H9 (cell line): ENCODE measurements at regions not wholly inside any gene's neighbourhood (a gene's known extent, or its start where the extent isn't known, plus 50 kb on each side); places are given as distances from the start of the nearest gene placed in this dataset.

Experiments
- DNase-seq: peaks from one replicate; pipeline ENCODE4 v3.0.0-alpha.2; 2017
- H2AFZ ChIP-seq: one replicate; pipeline ENCODE4 v1.6.1; 2013; ENCODE audit warnings: mild to moderate bottlenecking, low read length, control low read depth, moderate library complexity
- H2AK5ac ChIP-seq: 2 replicates; pipeline ENCODE4 v1.6.1; 2013; ENCODE audit warnings: low read length, control low read depth, mixed read lengths; ENCODE audit not compliant: insufficient read length
- H2BK120ac ChIP-seq: one replicate; pipeline ENCODE4 v1.6.1; 2013; ENCODE audit warnings: low read depth, mild to moderate bottlenecking, low read length, control low read depth, inconsistent platforms; ENCODE audit not compliant: poor library complexity, severe bottlenecking
- H2BK12ac ChIP-seq: 2 replicates; pipeline ENCODE4 v1.6.1; 2013; ENCODE audit warnings: low read length, control low read depth, mixed read lengths, low read depth; ENCODE audit not compliant: insufficient read length
- H2BK15ac ChIP-seq: 2 replicates; pipeline ENCODE4 v1.6.1; 2013; ENCODE audit warnings: low read depth, low read length, control low read depth
- H2BK20ac ChIP-seq: one replicate; pipeline ENCODE4 v1.6.1; 2013; ENCODE audit warnings: low read depth, mild to moderate bottlenecking, low read length, control low read depth, inconsistent platforms; ENCODE audit not compliant: poor library complexity, severe bottlenecking
- H2BK5ac ChIP-seq: 2 replicates; pipeline ENCODE4 v1.6.1; 2013; ENCODE audit warnings: low read length, control low read depth, mixed read lengths; ENCODE audit not compliant: insufficient read length
- H3K14ac ChIP-seq: 2 replicates; pipeline ENCODE4 v1.6.1; 2013; ENCODE audit warnings: low read length, control low read depth; ENCODE audit not compliant: insufficient read depth
- H3K18ac ChIP-seq: 2 replicates; pipeline ENCODE4 v1.6.1; 2013; ENCODE audit warnings: low read depth, mild to moderate bottlenecking, mixed read lengths, low read length, control low read depth; ENCODE audit not compliant: insufficient read length
- H3K23ac ChIP-seq: 2 replicates; pipeline ENCODE4 v1.6.1; 2013; ENCODE audit warnings: low read length, control low read depth, mixed read lengths, low read depth; ENCODE audit not compliant: insufficient read length
- H3K23me2 ChIP-seq: 2 replicates; pipeline ENCODE4 v1.6.1; 2013; ENCODE audit warnings: low read depth, mild to moderate bottlenecking, mixed read lengths, low read length, control low read depth; ENCODE audit not compliant: insufficient read length, poor library complexity, severe bottlenecking
- H3K27ac ChIP-seq: 2 replicates; pipeline ENCODE4 v1.5.1; 2013; ENCODE audit warnings: low read length, control low read depth, mixed read lengths, low read depth; ENCODE audit not compliant: insufficient read length
- H3K27me3 ChIP-seq: 2 replicates; pipeline ENCODE4 v1.6.1; 2013; ENCODE audit warnings: low read length, control low read depth, inconsistent platforms; ENCODE audit not compliant: insufficient read depth
- H3K4ac ChIP-seq: 2 replicates; pipeline ENCODE4 v1.6.1; 2013; ENCODE audit warnings: low read depth, mild to moderate bottlenecking, control low read depth, inconsistent platforms, low read length, moderate library complexity
- H3K4me1 ChIP-seq: 2 replicates; pipeline ENCODE4 v1.6.1; 2013; ENCODE audit warnings: low read length, control low read depth, inconsistent platforms; ENCODE audit not compliant: insufficient read depth
- H3K4me2 ChIP-seq: 2 replicates; pipeline ENCODE4 v1.6.1; 2013; ENCODE audit warnings: low read length, control low read depth, mixed read lengths; ENCODE audit not compliant: insufficient read length, insufficient read depth
- H3K56ac ChIP-seq: 2 replicates; pipeline ENCODE4 v1.6.1; 2013; ENCODE audit warnings: low read depth, mild to moderate bottlenecking, mixed read lengths, low read length, control low read depth; ENCODE audit not compliant: insufficient read length
- H3K79me1 ChIP-seq: 2 replicates; pipeline ENCODE4 v1.6.1; 2013; ENCODE audit warnings: low read depth, mild to moderate bottlenecking, moderate library complexity, low read length, control low read depth, inconsistent platforms; ENCODE audit not compliant: insufficient read depth, poor library complexity, severe bottlenecking
- H3K79me2 ChIP-seq: 2 replicates; pipeline ENCODE4 v1.6.1; 2013; ENCODE audit warnings: low read length, control low read depth, inconsistent platforms; ENCODE audit not compliant: insufficient read depth
- H3K9ac ChIP-seq: 2 replicates; pipeline ENCODE4 v1.6.1; 2013; ENCODE audit warnings: low read length, control low read depth, mixed read lengths; ENCODE audit not compliant: insufficient read length; ENCODE audit errors: extremely low read depth
- H3K9me3 ChIP-seq: one replicate; pipeline ENCODE4 v1.6.1; 2013; ENCODE audit warnings: low read depth, low read length, inconsistent platforms; ENCODE audit not compliant: control insufficient read depth
- H3T11ph ChIP-seq: one replicate; pipeline ENCODE4 v1.6.1; 2013; ENCODE audit warnings: mild to moderate bottlenecking, low read length, control low read depth, inconsistent platforms
- H4K20me1 ChIP-seq: one replicate; pipeline ENCODE4 v1.6.1; 2013; ENCODE audit not compliant: control insufficient read depth, insufficient read length, insufficient read depth
- H4K5ac ChIP-seq: 2 replicates; pipeline ENCODE4 v1.6.1; 2013; ENCODE audit warnings: low read depth, mild to moderate bottlenecking, mixed read lengths, low read length, control low read depth; ENCODE audit not compliant: insufficient read length
- H4K8ac ChIP-seq: replicated peaks from 2 replicates; pipeline ENCODE4 v1.6.1; 2013; ENCODE audit warnings: low read length, control low read depth, mixed read lengths, low read depth; ENCODE audit not compliant: insufficient read length
- H4K91ac ChIP-seq: 2 replicates; pipeline ENCODE4 v1.6.1; 2013; ENCODE audit warnings: low read depth, mild to moderate bottlenecking, moderate library complexity, mixed read lengths, low read length, control low read depth; ENCODE audit not compliant: insufficient read length
- H3K27ac Mint-ChIP-seq, 3 experiments: 2 replicates in 2 of 3; 3 replicates in 1 of 3; pipeline ENCODE4 v1.8.0; 2020 to 2021; ENCODE audit warnings: mixed read lengths in 3 of 3, mild to moderate bottlenecking in 1 of 3, moderate library complexity in 1 of 3
- H3K27me3 Mint-ChIP-seq: 2 replicates; pipeline ENCODE4 v1.8.0; 2021; ENCODE audit warnings: low read depth, mild to moderate bottlenecking, moderate library complexity, mixed read lengths
- H3K36me3 Mint-ChIP-seq, 3 experiments: 2 replicates in 2 of 3; 3 replicates in 1 of 3; pipeline ENCODE4 v1.8.0; 2020 to 2021; ENCODE audit warnings: low read depth in 3 of 3, mixed read lengths in 3 of 3; ENCODE audit not compliant: insufficient read depth in 1 of 3
- H3K4me1 Mint-ChIP-seq, 2 experiments: 2 replicates each; pipeline ENCODE4 v1.8.0; 2020; ENCODE audit warnings: mixed read lengths in 2 of 2
- H3K4me3 Mint-ChIP-seq, 2 experiments: 2 replicates in 1 of 2; 3 replicates in 1 of 2; pipeline ENCODE4 v1.8.0; 2020 to 2021; ENCODE audit warnings: mild to moderate bottlenecking in 2 of 2, mixed read lengths in 2 of 2, moderate library complexity in 1 of 2
- H3K9me3 Mint-ChIP-seq, 2 experiments: 2 replicates in 1 of 2; 3 replicates in 1 of 2; pipeline ENCODE4 v1.8.0; 2020; ENCODE audit warnings: mild to moderate bottlenecking in 2 of 2, mixed read lengths in 2 of 2, moderate library complexity in 1 of 2
- WGBS: extraction: QIAGEN DNeasy Blood & Tissue Kit; methylation state at CpG from one replicate; pipeline ENCODE4 v1.1.7; 2013; ENCODE audit warnings: missing lambda C conversion rate, low lambda C conversion rate, mixed read lengths; ENCODE audit not compliant: insufficient read length; ENCODE audit errors: extremely low coverage; 5-methylcytosine and 5-hydroxymethylcytosine counted together
- TF ChIP-seq, protein P1 (sequence below): fragments of 200-600 bp; sonication (generic); conservative IDR thresholded peaks from 3 replicates; pipeline ENCODE4 v1.8.0; 2021; ENCODE audit warnings: antibody characterized with exemption, mild to moderate bottlenecking

DNA sequence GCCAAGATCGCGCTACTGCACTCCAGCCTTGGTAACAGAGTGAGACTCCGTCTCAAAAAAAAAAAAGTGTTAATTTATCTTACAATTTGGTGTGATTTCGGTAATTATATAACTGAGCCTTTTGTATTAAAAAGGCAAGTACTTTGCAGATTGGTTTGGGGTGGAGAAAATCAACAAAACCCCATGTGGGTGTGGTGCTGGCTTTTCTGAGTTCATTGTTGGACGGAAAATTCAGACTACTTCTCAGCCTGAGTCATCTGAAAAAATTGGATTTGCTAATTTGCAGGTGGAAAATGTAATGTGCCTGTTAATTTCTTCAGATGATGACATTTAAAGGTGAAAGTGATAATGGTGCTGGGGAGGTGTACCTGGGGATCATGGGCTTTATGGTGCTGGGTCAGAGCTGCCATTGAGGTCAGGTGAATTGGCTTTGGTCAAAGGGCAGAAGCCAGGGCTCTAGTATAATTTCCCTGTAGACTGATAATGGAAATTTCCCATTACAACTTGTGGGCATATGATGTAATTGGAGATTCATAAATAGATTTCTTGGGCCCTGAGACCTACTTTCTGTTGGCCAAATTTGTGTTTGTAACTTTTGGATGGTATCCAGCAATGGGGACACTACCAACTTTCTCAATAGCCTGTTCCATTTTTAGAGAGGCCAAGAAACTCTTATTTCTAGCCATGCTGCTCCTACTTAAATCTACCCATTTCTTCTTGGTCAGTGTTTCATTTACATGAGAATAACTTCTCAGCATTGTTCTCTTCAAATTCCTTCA lies 74.3 kb upstream of the TEX13D start:
- Histone ChIP-seq H4K5ac (no peak overlapping the region), H3K79me1 (no peaks in the 10 kb centered on the region), H3K27ac (no peak overlapping the region), H3K4me2 (no peak overlapping the region), H2BK120ac (no peak overlapping the region), H4K8ac (no peak overlapping the region), H2AK5ac (no peak overlapping the region), H2BK20ac (no peak overlapping the region), H3K9me3 (peaks cover 9% of the 10 kb centered on the region), H3T11ph (no peak overlapping the region), H3K27me3 (no peaks in the 10 kb centered on the region), H3K79me2 (no peaks in the 10 kb centered on the region), H4K20me1 (no peaks in the 10 kb centered on the region), H2AFZ (no peak overlapping the region), H3K4me1 (no peaks in the 10 kb centered on the region), H3K9ac (no peak overlapping the region), H2BK12ac (no peak overlapping the region), H2BK15ac (no peak overlapping the region), H3K4ac (no peak overlapping the region), H3K23ac (no peak overlapping the region), H2BK5ac (no peak overlapping the region), H4K91ac (no peak overlapping the region), H3K14ac (no peak overlapping the region), H3K56ac (no peak overlapping the region), H3K18ac (no peak overlapping the region), H3K23me2 (no peaks in the 10 kb centered on the region)
- Mint-ChIP-seq H3K36me3 (no peaks in the 10 kb centered on the region), H3K9me3 (peaks cover 0 to 6% of the 10 kb centered on the region in 2 experiments; a peak in 1 of 5 replicates), H3K27me3 (no peaks in the 10 kb centered on the region), H3K4me3 (no peak overlapping the region), H3K4me1 (peaks cover 7 to 10% of the 10 kb centered on the region in 2 experiments), H3K27ac (no peak overlapping the region)
- no CpG with 5 or more reads among the region's 5 CpGs for WGBS
- no peak for DNase-seq
- TF ChIP-seq, protein P1, sequence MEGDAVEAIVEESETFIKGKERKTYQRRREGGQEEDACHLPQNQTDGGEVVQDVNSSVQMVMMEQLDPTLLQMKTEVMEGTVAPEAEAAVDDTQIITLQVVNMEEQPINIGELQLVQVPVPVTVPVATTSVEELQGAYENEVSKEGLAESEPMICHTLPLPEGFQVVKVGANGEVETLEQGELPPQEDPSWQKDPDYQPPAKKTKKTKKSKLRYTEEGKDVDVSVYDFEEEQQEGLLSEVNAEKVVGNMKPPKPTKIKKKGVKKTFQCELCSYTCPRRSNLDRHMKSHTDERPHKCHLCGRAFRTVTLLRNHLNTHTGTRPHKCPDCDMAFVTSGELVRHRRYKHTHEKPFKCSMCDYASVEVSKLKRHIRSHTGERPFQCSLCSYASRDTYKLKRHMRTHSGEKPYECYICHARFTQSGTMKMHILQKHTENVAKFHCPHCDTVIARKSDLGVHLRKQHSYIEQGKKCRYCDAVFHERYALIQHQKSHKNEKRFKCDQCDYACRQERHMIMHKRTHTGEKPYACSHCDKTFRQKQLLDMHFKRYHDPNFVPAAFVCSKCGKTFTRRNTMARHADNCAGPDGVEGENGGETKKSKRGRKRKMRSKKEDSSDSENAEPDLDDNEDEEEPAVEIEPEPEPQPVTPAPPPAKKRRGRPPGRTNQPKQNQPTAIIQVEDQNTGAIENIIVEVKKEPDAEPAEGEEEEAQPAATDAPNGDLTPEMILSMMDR: no peak
